GM18861 (cell line): ENCODE measurements at regions not wholly inside any gene's neighbourhood (a gene's known extent, or its start where the extent isn't known, plus 50 kb on each side); places are given as distances from the start of the nearest gene placed in this dataset.

Experiments
- ATAC-seq: cut with Tn5 transposase; IDR thresholded peaks from one replicate; pipeline ENCODE4 v1.9.1; 2021; ENCODE audit not compliant: unreplicated experiment

- no peak for ATAC-seq
Observed at GRCh38 chr3:83302091-83302490, 1540.6 kb upstream of the GBE1 start.

GRCh38 chr3:83317605-83318004 lies 1556.2 kb upstream of the GBE1 start:
- ATAC-seq = no peak

- no peak for ATAC-seq
Observed at GRCh38 chr3:83320726-83321125, 1559.3 kb upstream of the GBE1 start.

- no peak for ATAC-seq
Observed at GRCh38 chr3:83321457-83321856, 1560.0 kb upstream of the GBE1 start.

GRCh38 chr3:83321891-83322290 lies 1560.4 kb upstream of the GBE1 start:
- ATAC-seq = no peak

GRCh38 chr3:83354205-83354604 lies 1592.8 kb upstream of the GBE1 start:
- ATAC-seq = no peak

- ATAC-seq = no peak
Observed at GRCh38 chr3:83393276-83393675, 1565.5 kb upstream of the CADM2 start.

- no peak for ATAC-seq
Observed at GRCh38 chr3:83403927-83404326, 1554.9 kb upstream of the CADM2 start.

GRCh38 chr3:83426300-83426699 lies 1532.5 kb upstream of the CADM2 start:
- ATAC-seq = no peak

- ATAC-seq = no peak
Observed at GRCh38 chr3:83434880-83435587, 1523.8 kb upstream of the CADM2 start.

- ATAC-seq = no peak
Observed at GRCh38 chr3:83438188-83438587, 1520.6 kb upstream of the CADM2 start.

- no peak for ATAC-seq
Observed at GRCh38 chr3:83453056-83453455, 1505.7 kb upstream of the CADM2 start.

GRCh38 chr3:83454353-83454752 lies 1504.4 kb upstream of the CADM2 start:
- no peak for ATAC-seq

- ATAC-seq = no peak
Observed at GRCh38 chr3:83457551-83457950, 1501.2 kb upstream of the CADM2 start.

- ATAC-seq = no peak
Observed at GRCh38 chr3:83460052-83460451, 1498.7 kb upstream of the CADM2 start.

GRCh38 chr3:83461411-83461810 lies 1497.4 kb upstream of the CADM2 start:
- ATAC-seq = no peak

- ATAC-seq = no peak
Observed at GRCh38 chr3:83477563-83477962, 1481.2 kb upstream of the CADM2 start.

GRCh38 chr3:83482402-83483070 lies 1476.3 kb upstream of the CADM2 start:
- no peak for ATAC-seq

GRCh38 chr3:83496462-83496861 lies 1462.3 kb upstream of the CADM2 start:
- no peak for ATAC-seq

GRCh38 chr3:83498361-83499016 lies 1460.3 kb upstream of the CADM2 start:
- no peak for ATAC-seq

GRCh38 chr3:83500422-83500821 lies 1458.4 kb upstream of the CADM2 start:
- ATAC-seq = no peak

- no peak for ATAC-seq
Observed at GRCh38 chr3:83500931-83501330, 1457.9 kb upstream of the CADM2 start.
